SK-N-MC (cell line): ENCODE measurements at regions not wholly inside any gene's neighbourhood (a gene's known extent, or its start where the extent isn't known, plus 50 kb on each side); places are given as distances from the start of the nearest gene placed in this dataset.
"Not testable (repeated sequence)": the region's sequence is repeated elsewhere in the genome, so short reads cannot be mapped to it uniquely, and the experiment has no call there.

ENCODE experiments used
- DNase-seq: peaks from one replicate; pipeline ENCODE4 v3.0.0-alpha.2; 2011; ENCODE audit warnings: low read depth, low spot score
- H3K27ac ChIP-seq: fragments of 200-600 bp; sonication (generic); 2 replicates; pipeline ENCODE4 v1.5.1; 2016; ENCODE audit warnings: mixed run types
- H3K36me3 ChIP-seq: fragments of 200-600 bp; sonication (generic); 2 replicates; pipeline ENCODE4 v1.6.1; 2017; ENCODE audit warnings: antibody characterized with exemption, low read length, mixed read lengths; ENCODE audit not compliant: insufficient read depth
- H3K4me3 ChIP-seq: fragments of 200-600 bp; sonication (generic); 2 replicates; pipeline ENCODE4 v1.5.1; 2016
- H3K9ac ChIP-seq: fragments of 200-600 bp; sonication (generic); 2 replicates; pipeline ENCODE4 v1.8.0; 2017; ENCODE audit warnings: mixed run types, mixed read lengths; ENCODE audit not compliant: insufficient read length
- H3K9me3 ChIP-seq: fragments of 200-600 bp; sonication (generic); 2 replicates; pipeline ENCODE4 v1.6.1; 2017; ENCODE audit warnings: low read depth, mild to moderate bottlenecking, antibody characterized with exemption, low read length, moderate library complexity, mixed read lengths
- EZH2 ChIP-seq: fragments of 200-600 bp; sonication (generic); IDR thresholded peaks from one replicate; pipeline ENCODE4 v1.6.1; 2017; ENCODE audit warnings: antibody characterized with exemption
- FOXP2 ChIP-seq: optimal IDR thresholded peaks from 2 replicates; pipeline ENCODE3; 2011; ENCODE audit warnings: mild to moderate bottlenecking, moderate library complexity; ENCODE audit not compliant: insufficient read depth; ENCODE audit errors: extremely low read length, control extremely low read depth
- POLR2AphosphoS5 ChIP-seq: IDR thresholded peaks from 2 replicates; pipeline ENCODE4 v1.6.1; 2012; ENCODE audit warnings: mild to moderate bottlenecking, low read depth, low read length, borderline replicate concordance

DNA sequence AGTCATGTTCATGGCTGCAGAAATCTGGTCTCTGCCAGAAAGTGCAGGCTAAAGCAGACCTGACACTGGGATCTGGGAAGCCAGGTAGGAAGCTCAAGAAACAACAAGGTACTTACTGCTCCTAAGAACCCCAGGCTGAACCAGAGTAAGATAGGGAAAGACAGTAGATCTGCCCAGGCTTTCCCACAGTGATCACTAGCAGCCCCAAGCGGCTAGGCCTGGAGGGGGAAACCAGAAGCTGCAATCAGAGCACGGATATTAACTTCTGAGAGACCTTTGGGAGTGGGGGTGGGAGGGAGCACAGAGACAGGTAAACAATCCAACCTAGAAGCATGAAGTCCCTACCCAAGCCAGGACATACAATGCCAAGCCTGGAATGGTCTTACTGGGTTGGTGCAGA is 135.2 kb upstream of the C11orf58 start:
- Histone ChIP-seq H3K36me3 (peaks cover 17% of the 10 kb centered on the region; the same call in 1 of the 2 replicates), H3K9ac (peak overlapping the region; percentile 98), H3K9me3 (no peaks in the 10 kb centered on the region), H3K4me3 (peak overlapping the region; percentile 97), H3K27ac (peak overlapping the region; percentile 97)
- no peak for DNase-seq
- TF ChIP-seq POLR2AphosphoS5 (no peak; the same call in 1 of the 2 replicates), FOXP2 (no peak), EZH2 (no peak)

DNA sequence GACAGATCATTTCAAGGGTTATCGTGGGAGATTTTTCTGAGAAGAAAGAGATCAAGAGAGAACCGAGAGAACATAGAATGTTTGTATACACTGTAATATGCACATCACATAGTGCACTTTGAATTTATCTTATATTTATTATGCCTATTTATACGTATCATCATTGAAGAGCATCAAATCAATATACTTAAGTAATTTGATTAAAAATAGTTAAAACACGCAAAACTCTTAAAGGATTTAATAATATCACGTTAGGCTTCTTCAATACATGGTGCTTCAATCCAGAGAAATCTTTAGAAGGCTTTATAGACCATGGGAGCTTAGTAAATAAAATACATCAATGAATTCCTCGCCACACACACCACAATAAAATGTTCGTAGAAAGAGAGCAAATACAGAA is 139.5 kb upstream of the C11orf58 start:
- Histone ChIP-seq H3K9ac (no peak overlapping the region), H3K4me3 (0 out of 2 replicates have a peak overlapping the region, but pooled peaks have one; percentile 97), H3K27ac (peak overlapping the region; percentile 97; the same call in 1 of the 2 replicates), H3K36me3 (peaks cover 45% of the 10 kb centered on the region), H3K9me3 (no peaks in the 10 kb centered on the region)
- no peak for DNase-seq
- TF ChIP-seq POLR2AphosphoS5 (no peak), FOXP2 (no peak), EZH2 (no peak)

DNA sequence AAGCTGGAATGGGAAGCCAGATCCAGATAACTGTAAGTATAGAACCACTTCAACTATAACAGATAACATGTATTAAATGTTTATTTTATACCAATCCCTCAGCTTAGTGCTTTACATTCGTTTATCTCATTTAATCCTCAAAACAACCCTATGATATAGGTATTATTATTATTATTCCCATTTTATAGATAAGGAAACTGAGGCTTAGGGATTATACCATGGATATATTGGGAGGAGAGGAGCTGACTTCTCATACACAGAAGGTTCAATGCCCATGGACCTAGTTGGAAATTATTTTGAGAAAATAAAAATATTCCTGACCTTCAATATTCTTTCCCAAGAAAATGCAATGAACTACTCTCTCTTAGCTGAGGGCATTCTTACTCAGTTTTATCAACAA is 140.4 kb upstream of the C11orf58 start:
- Histone ChIP-seq H3K9ac (no peak overlapping the region), H3K9me3 (no peaks in the 10 kb centered on the region)
- TF ChIP-seq POLR2AphosphoS5 (no peak), FOXP2 (no peak), EZH2 (no peak)

DNA sequence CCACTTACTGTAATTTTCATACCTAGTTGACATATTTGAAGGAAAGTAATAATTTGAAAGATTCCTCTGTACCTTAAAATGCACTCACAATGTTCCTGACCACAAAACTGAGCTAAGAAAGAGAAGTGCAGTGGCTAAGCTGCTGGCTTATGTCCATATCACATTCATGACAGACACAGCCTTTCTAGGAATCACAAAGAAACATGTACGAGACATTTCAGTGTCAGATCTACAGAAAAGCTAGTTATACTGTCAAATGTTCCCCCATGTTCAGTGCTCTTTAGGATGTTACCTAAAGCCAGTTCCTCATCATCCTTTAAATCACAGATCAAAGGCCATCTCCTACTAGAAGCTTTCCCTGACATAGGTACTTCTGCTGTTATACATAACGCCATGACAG is 142.2 kb upstream of the C11orf58 start:
- Histone ChIP-seq H3K27ac (no peak overlapping the region), H3K9me3 (no peaks in the 10 kb centered on the region), H3K36me3 (peaks cover 37% of the 10 kb centered on the region), H3K4me3 (no peak overlapping the region), H3K9ac (no peak overlapping the region)
- TF ChIP-seq POLR2AphosphoS5 = no peak
- TF ChIP-seq FOXP2 = no peak
- no peak for TF ChIP-seq EZH2
- no peak for DNase-seq

More for the DNA sequence above, 140.4 kb upstream of the C11orf58 start:
- Histone ChIP-seq H3K36me3 (peaks cover 45% of the 10 kb centered on the region), H3K4me3 (no peak overlapping the region), H3K27ac (0 out of 2 replicates have a peak overlapping the region, but pooled peaks have one; percentile 1)
- DNase-seq = no peak

DNA sequence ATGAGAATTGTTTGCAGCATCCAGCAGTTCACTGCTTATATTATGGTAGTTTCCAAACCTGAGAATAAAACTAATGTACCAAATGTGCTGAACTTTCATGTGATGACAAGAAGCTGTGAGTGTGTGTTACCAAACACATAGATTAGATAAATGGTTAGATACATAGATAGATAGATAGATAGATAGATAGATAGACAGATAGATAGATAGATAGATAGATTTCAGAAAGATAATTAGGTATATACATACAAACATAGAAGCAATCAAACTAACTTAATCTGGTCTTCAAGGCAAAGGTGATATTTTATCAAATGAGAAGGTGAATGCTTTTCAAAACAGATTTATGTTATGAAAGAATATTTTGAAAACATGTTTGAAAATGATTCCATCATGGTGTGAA is 147.3 kb upstream of the C11orf58 start:
- Histone ChIP-seq H3K27ac (no peak overlapping the region), H3K9ac (no peak overlapping the region), H3K9me3 (no peaks in the 10 kb centered on the region), H3K36me3 (peaks cover 56% of the 10 kb centered on the region), H3K4me3 (no peak overlapping the region)
- DNase-seq = no peak
- TF ChIP-seq POLR2AphosphoS5 (no peak), EZH2 (no peak), FOXP2 (no peak)

DNA sequence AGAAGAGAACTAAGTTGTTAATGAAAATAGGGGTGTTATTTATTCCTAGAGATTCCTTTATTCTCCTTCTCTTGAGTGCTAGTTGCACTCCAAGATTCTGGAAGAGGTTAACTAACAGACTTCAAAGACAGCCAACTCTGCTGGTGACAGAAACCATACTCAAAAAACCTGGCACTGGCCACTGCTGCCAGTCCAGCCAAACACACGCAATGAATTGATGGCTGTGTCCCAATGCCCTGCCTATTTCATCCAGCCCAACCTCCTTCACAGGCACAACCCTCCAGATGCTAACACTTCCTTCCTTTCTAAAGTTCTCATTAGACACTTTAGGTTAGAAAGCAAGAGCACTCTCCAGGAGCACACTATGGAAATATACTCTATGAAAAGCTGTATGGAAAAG is 150.8 kb upstream of the C11orf58 start:
- no peak for DNase-seq
- H3K27ac ChIP-seq = no peak overlapping the region
- no peak overlapping the region for H3K4me3 ChIP-seq
- TF ChIP-seq POLR2AphosphoS5 (no peak), EZH2 (no peak), FOXP2 (no peak)
- peaks cover 69% of the 10 kb centered on the region for H3K36me3 ChIP-seq
- H3K9ac ChIP-seq = no peak overlapping the region
- H3K9me3 ChIP-seq = no peaks in the 10 kb centered on the region

DNA sequence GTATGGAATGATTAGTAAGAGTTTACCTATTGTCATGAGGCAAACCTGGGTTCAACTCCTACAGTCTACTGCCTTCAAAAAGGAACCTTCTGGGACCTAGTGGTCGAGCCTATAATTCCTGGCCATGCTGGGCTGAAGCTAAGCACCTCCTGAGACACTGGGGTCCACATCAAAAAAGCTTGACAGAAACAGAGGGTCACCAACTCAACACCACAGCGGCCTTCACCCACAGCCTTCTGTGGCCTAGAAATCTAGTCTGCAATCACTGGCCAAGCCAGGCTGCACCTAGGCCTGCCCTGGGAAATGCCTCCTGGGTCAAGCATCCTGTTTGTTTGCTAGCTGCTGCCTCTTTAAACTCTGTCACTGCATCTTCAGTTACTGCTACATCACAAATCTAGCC is 153.9 kb upstream of the C11orf58 start:
- no peak for DNase-seq
- Histone ChIP-seq H3K36me3 (peaks cover 77% of the 10 kb centered on the region), H3K27ac (no peak overlapping the region; the same call in 1 of the 2 replicates), H3K9me3 (0 out of 2 replicates have a peak, but pooled peaks cover 5% of the 10 kb centered on the region), H3K9ac (no peak overlapping the region), H3K4me3 (no peak overlapping the region)
- no peak for TF ChIP-seq POLR2AphosphoS5
- TF ChIP-seq EZH2 = no peak
- no peak for TF ChIP-seq FOXP2

DNA sequence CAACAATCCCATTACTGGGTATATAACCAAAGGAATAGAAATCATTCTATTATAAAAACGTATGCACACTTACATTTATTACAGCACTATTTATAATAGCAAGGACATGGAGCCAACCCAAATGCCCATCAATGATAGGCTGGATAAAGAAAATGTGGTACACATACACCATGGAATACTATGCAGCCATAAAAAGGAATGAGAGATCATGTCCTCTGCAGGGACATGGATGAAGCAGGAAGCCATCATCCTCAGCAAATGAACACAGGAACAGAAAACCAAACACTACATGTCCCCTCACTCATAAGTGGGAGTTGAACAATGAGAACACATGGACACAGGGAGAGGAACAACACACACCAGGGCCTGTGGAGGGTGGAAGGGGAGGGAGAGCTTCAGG is 157.4 kb upstream of the C11orf58 start:
- DNase-seq, H3K9ac ChIP-seq, H3K27ac ChIP-seq, H3K4me3 ChIP-seq: not testable (repeated sequence)
- Histone ChIP-seq H3K9me3 (peaks cover 10% of the 10 kb centered on the region; the same call in 1 of the 2 replicates), H3K36me3 (peaks cover 73% of the 10 kb centered on the region)

DNA sequence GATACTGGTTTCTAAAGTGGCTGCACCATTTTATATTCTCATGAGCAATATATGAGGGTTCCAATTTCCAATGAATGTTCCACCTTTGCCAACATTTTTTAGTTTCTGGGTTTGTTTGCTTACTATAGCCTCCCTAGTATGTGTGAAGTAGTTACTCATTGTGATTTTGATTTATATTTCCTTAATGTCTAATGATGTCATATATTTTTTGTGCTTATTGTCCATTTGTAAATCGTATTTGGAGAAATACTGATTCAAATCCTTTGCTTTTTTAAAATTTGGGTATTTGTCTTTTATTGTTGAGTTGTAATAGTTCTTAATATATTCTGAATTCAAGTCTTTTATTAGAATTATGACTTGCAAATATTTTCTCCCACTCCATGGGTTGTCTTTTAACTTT is 161.0 kb upstream of the C11orf58 start:
- no peak overlapping the region for H3K4me3 ChIP-seq
- DNase-seq = no peak
- H3K9ac ChIP-seq = no peak overlapping the region
- no peak overlapping the region for H3K27ac ChIP-seq
- peaks cover 64% of the 10 kb centered on the region for H3K36me3 ChIP-seq
- H3K9me3 ChIP-seq = peaks cover 16% of the 10 kb centered on the region; the same call in 1 of the 2 replicates
- TF ChIP-seq POLR2AphosphoS5 (no peak), FOXP2 (no peak), EZH2 (no peak)

DNA sequence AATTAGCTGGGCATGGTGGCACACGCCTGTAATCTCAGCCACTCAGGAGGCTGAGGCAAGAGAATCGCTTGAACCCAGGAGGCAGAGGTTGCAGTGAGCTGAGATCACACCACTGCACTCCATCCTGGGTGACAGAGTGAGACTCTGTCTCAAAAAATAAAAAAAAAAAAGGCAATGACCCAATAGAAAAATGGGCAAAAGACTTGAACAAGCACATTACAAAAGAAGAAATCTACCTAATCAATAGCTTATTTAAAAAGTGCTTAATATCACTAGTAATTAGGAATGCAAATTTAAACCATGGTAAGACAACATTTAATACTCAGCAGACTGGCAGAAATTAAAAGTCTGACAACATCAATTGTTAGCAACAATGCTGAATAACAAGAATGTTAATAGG is 163.6 kb upstream of the C11orf58 start:
- H3K4me3 ChIP-seq, DNase-seq, H3K27ac ChIP-seq, H3K9ac ChIP-seq: not testable (repeated sequence)
- H3K36me3 ChIP-seq = peaks cover 49% of the 10 kb centered on the region
- peaks cover 11% of the 10 kb centered on the region; the same call in 1 of the 2 replicates for H3K9me3 ChIP-seq
